ENCODE measurements at regions not wholly inside any gene's neighbourhood (a gene's known extent, or its start where the extent isn't known, plus 50 kb on each side); places are given as distances from the start of the nearest gene placed in this dataset.

- no peak overlapping the region for H3K4me3 ChIP-seq (ENCODE audit: low read length)
- TF ChIP-seq ZNF274 (IDR thresholded peaks at IDR 0.05; ENCODE audit: low read depth, low read length): no peak
These were observed 82.0 kb upstream of the WWC1 start for GRCh38 chr5:168209244-168209995.

DNA sequence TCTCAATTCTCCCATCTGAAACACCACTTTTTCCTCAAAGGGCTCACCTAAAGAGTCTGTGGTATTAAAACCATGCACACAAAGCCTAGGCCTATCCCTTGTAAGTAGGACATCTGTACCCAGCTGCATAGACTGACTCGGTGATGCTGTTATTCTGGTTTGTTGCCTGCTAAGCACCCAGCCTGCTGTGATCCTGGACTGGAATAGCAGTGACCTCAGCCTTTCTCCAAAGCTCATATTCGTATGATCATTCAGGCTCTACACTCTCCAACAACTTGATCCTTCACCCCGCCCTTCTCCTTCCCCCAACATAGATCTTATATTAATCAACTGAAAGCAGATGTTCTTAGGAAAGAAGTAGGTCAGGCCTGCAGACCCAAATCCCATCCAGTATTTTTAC, 81.4 kb upstream of the WWC1 start:
- H3K4me3 ChIP-seq (ENCODE audit: low read length): no peak overlapping the region
- no peak for TF ChIP-seq ZNF274 (IDR thresholded peaks at IDR 0.05; ENCODE audit: low read depth, low read length)

DNA sequence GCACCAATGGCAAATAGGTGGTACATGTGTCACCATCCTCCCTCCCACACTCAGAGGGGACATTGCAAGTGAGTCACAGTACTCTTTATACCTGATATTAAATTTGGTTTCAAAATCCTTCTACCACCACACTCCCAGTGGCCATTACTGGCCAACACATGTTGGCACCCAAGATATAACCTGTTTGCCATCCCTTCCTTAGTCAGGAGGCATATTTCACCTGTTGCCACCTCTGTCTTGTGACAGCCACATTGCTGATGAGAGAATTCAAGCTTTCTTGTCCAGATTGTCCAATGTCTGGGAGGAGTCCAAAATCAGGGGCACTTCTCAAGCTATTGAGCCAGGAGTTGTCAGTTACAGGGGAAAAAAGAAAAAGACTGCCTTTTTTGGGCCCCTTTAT, 80.2 kb upstream of the WWC1 start:
- no peak overlapping the region for H3K4me3 ChIP-seq (ENCODE audit: low read length)
- no peak for TF ChIP-seq ZNF274 (IDR thresholded peaks at IDR 0.05; ENCODE audit: low read depth, low read length)

- no peak overlapping the region for H3K4me3 ChIP-seq (ENCODE audit: low read length)
- TF ChIP-seq ZNF274 (IDR thresholded peaks at IDR 0.05; ENCODE audit: low read depth, low read length): no peak
These were observed 79.5 kb upstream of the WWC1 start for GRCh38 chr5:168211936-168212335.

- no peak overlapping the region for H3K4me3 ChIP-seq (ENCODE audit: low read length)
- no peak for TF ChIP-seq ZNF274 (IDR thresholded peaks at IDR 0.05; ENCODE audit: low read depth, low read length)
These were observed 77.4 kb upstream of the WWC1 start for GRCh38 chr5:168214071-168214470.

DNA sequence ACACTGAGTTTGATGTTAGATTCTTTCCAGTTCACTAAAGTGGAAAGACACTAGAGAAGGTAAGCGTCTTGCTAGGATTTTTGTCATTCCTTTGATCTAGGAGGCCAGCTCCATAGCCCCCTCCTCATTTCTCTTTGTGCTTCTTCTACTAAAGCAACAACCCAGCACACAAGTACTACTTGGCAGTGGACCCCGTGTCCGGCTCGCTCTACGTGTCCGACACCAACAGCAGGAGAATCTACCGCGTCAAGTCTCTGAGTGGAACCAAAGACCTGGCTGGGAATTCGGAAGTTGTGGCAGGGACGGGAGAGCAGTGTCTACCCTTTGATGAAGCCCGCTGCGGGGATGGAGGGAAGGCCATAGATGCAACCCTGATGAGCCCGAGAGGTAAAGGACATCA, 76.6 kb upstream of the WWC1 start:
- no peak for TF ChIP-seq ZNF274 (IDR thresholded peaks at IDR 0.05; ENCODE audit: low read depth, low read length)

DNA sequence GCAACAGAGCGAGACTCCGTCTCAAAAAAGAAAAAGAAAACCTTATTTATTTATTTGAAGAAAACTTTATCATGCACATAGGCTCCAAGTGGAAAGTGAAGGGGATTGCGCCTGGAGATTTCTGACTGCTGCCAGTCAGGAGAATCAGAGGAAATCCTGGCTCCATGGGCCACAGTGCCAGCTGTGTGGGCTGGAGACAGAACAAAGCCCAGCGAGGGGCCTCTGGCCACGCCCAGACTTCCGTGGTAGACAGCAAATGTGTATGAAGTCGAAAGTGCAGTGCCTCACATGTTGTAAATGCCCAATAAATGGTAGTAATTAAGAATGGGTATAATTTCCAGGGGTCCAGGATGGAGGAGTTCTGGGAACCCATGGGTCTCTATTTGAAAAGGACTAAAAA, 75.8 kb upstream of the WWC1 start:
- no peak for TF ChIP-seq ZNF274 (IDR thresholded peaks at IDR 0.05; ENCODE audit: low read depth, low read length)
- no peak overlapping the region for H3K4me3 ChIP-seq (ENCODE audit: low read length)

More for the DNA sequence above, 76.6 kb upstream of the WWC1 start:
- no peak overlapping the region for H3K4me3 ChIP-seq (ENCODE audit: low read length)

GRCh38 chr5:168216989-168217388, 74.5 kb upstream of the WWC1 start:
- no peak for TF ChIP-seq ZNF274 (IDR thresholded peaks at IDR 0.05; ENCODE audit: low read depth, low read length)
- no peak overlapping the region for H3K4me3 ChIP-seq (ENCODE audit: low read length)

DNA sequence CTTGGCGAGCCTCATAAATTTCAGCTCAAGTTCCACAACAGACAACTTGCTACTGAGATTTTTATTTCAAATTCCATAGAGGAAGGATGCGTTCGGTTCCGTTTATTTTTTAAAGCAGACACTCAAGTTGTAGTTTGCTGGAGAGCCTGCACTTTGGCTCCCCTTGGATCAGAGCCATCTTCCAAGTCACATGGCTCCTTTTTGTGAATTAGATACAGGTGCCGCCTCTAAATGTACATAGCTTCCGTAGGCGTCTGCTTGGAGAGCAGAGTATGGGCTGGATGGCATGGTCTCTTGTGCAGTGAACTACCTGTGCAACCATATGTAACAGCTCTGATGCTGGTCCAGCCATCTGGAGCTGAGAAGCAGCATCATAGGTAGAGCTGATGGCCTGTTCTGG, 73.9 kb upstream of the WWC1 start:
- H3K4me3 ChIP-seq (ENCODE audit: low read length): no peak overlapping the region

DNA sequence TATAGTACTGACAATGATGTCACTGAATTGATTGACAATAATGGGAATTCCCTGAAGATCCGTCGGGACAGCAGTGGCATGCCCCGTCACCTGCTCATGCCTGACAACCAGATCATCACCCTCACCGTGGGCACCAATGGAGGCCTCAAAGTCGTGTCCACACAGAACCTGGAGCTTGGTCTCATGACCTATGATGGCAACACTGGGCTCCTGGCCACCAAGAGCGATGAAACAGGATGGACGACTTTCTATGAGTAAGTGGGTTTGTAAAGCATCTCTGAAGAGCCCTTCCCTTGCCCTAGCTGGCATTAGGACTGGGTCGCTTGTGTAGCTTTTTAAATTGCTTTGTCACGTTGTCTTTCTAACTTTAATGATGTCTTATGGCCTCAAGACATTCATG, 72.7 kb upstream of the WWC1 start:
- no peak for TF ChIP-seq ZNF274 (IDR thresholded peaks at IDR 0.05; ENCODE audit: low read depth, low read length)
- no peak overlapping the region for H3K4me3 ChIP-seq (ENCODE audit: low read length)

More for the DNA sequence above, 73.9 kb upstream of the WWC1 start:
- no peak for TF ChIP-seq ZNF274 (IDR thresholded peaks at IDR 0.05; ENCODE audit: low read depth, low read length)

DNA sequence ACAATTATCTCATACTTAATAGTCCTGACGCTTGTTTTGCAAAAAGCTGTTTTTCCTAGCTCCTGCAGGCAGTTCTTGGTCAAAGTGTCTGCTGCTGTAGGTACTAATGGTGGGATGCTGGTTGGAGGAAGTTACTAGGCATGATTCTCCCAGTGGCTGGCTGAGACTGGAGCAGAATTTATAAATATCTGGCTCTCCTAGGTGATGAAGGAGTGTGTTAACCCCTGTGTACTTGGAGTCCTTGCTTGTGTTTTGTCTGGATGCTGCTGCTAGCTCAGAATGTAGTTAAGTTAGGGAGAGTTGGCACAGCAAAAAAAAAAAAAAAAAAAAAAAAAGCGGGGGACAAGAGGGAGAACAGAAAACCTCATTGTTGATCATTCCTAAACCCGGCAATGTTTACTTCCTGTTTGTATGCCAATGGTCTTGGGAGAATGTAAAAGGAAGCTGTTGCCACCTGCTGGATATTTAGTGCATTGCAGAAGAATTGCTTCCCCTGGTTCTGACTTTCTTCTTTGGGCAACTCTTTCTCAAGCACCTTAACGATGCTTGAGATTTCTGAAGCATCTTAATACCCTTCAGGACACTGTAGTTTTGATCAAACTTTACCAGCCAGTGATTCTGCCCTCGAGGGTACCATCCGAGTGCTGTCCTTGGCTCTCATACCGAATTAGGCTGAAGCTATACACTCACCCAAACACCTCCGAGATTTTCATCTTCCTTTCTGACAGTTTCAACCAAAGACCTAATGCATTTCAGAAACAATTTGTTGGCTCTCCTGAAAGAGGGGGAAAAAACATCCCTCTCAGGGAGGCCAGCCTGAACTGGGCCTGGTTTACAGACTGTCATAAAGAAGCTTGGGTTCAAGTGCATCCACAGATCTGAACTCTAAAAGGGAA, 71.7 kb upstream of the WWC1 start:
- TF ChIP-seq ZNF274 (IDR thresholded peaks at IDR 0.05; ENCODE audit: low read depth, low read length): no peak
- peak overlapping the region; percentile 33; the same call in 1 of the 2 replicates for H3K4me3 ChIP-seq (ENCODE audit: low read length)

DNA sequence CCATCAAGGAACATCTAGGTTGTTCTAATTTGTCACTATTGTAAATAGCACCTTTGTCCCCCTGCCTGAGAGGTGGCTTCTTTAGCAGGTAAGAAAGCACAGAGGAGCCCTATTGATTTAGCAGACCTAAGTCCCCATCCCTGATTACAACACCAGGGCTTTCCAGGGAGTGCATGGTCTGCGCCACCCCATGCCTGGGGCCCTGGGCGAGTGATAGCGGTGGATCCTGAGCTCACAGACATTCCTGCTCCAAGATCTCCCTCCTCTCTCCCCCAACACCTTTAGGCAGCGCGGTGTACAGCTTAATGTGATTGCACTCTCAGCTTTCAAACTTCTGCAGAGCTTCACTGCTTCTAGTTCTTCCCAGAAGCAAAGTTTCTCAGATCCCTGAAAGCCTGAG, 67.4 kb upstream of the WWC1 start:
- no peak for TF ChIP-seq ZNF274 (IDR thresholded peaks at IDR 0.05; ENCODE audit: low read depth, low read length)
- H3K4me3 ChIP-seq (ENCODE audit: low read length): no peak overlapping the region

DNA sequence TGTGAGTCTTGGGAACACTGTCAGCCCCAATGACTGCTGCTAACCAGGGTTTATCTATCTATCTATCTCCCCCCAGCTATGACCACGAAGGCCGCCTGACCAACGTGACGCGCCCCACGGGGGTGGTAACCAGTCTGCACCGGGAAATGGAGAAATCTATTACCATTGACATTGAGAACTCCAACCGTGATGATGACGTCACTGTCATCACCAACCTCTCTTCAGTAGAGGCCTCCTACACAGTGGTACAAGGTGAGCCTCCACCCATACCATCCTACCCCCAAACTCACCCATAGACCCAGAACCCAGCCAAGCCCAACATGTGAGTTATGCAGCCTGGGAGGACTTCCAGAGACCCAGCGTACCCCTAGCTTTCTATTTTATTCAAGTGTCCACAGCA, 65.4 kb upstream of the WWC1 start:
- H3K4me3 ChIP-seq (ENCODE audit: low read length): no peak overlapping the region
- no peak for TF ChIP-seq ZNF274 (IDR thresholded peaks at IDR 0.05; ENCODE audit: low read depth, low read length)

- H3K4me3 ChIP-seq (ENCODE audit: low read length): no peak overlapping the region
- no peak for TF ChIP-seq ZNF274 (IDR thresholded peaks at IDR 0.05; ENCODE audit: low read depth, low read length)
These were observed 64.4 kb upstream of the WWC1 start for GRCh38 chr5:168227001-168227400.
